Panc1 (cell line): ENCODE measurements at regions not wholly inside any gene's neighbourhood (a gene's known extent, or its start where the extent isn't known, plus 50 kb on each side); places are given as distances from the start of the nearest gene placed in this dataset.

Experiments used
- ATAC-seq: fragments of 200-7000 bp; cut with Tn5 transposase; 2 replicates; pipeline ENCODE4 v1.9.1; 2020; ENCODE audit warnings: mild to moderate bottlenecking, moderate library complexity
- BruUV-seq: library from RNA; stranded (reverse); fragments of 400-500 nt; replicated peaks from 2 replicates; lab custom pipeline; 2021; lab: Mats Ljungman, UMichigan
- CTCF ChIA-PET: fragments of 300-600 bp; sonication (Branson Sonifier 250); formaldehyde crosslinking; loops from one replicate; lab custom pipeline; 2022; ENCODE audit warnings: antibody characterized with exemption; lab: Charles Lee
- POLR2A ChIA-PET: fragments of 300-600 bp; sonication (Branson Sonifier 250); formaldehyde crosslinking; loops from one replicate; lab custom pipeline; 2022; ENCODE audit warnings: antibody characterized with exemption; lab: Charles Lee
- DNase-seq: peaks from one replicate; pipeline ENCODE4 v3.0.0-alpha.2; 2010; ENCODE audit warnings: low read depth, low spot score
- H3K27ac ChIP-seq: 2 replicates; pipeline ENCODE4 v1.5.1; 2011; ENCODE audit warnings: mild to moderate bottlenecking, low read length, inconsistent platforms
- H3K27me3 ChIP-seq: fragments of 200-500 bp; sonication (Bioruptor generic); 2 replicates; pipeline ENCODE4 v1.6.0; 2014; ENCODE audit warnings: low read length, inconsistent platforms; ENCODE audit not compliant: control insufficient read depth, insufficient read depth
- H3K36me3 ChIP-seq: fragments of 200-500 bp; sonication (Bioruptor generic); 2 replicates; pipeline ENCODE4 v1.5.1; 2014; ENCODE audit warnings: inconsistent platforms, mild to moderate bottlenecking, low read length, moderate library complexity; ENCODE audit not compliant: control insufficient read depth, insufficient read depth
- H3K4me1 ChIP-seq: 2 replicates; pipeline ENCODE4 v1.5.1; 2011; ENCODE audit warnings: inconsistent platforms, mild to moderate bottlenecking, low read length, moderate library complexity; ENCODE audit not compliant: control insufficient read depth, insufficient read depth
- H3K4me3 ChIP-seq, 2 experiments: 2 replicates each; pipeline ENCODE4 v1.5.1; 2011 to 2012; ENCODE audit warnings: low read depth in 2 of 2, low read length in 2 of 2, mild to moderate bottlenecking in 2 of 2, inconsistent platforms in 1 of 2, moderate library complexity in 1 of 2
- H3K9me3 ChIP-seq: fragments of 200-500 bp; sonication (Bioruptor generic); 2 replicates; pipeline ENCODE4 v1.5.1; 2014; ENCODE audit warnings: low read depth, mild to moderate bottlenecking, inconsistent platforms, low read length, moderate library complexity; ENCODE audit not compliant: control insufficient read depth, insufficient read depth
- CTCF ChIP-seq: fragments of 450-650 bp; IDR thresholded peaks from 2 replicates; pipeline ENCODE4 v1.5.1; 2017; ENCODE audit warnings: mild to moderate bottlenecking
- POLR2AphosphoS5 ChIP-seq: IDR thresholded peaks from 2 replicates; pipeline ENCODE4 v1.6.1; 2012; ENCODE audit warnings: mild to moderate bottlenecking, low read depth, low read length, moderate library complexity
- SIN3A ChIP-seq: IDR thresholded peaks from 2 replicates; pipeline ENCODE4 v1.6.1; 2012; ENCODE audit warnings: low read depth, mild to moderate bottlenecking, low read length, moderate library complexity, borderline replicate concordance; ENCODE audit not compliant: insufficient read depth
- TCF7L2 ChIP-seq: IDR thresholded peaks from 2 replicates; pipeline ENCODE4 v1.6.1; 2011; ENCODE audit warnings: mild to moderate bottlenecking, low read depth, low read length, inconsistent platforms
- in situ Hi-C: cut with HindIII; loops from 2 replicates; pipeline ENCODE4 v1.10.0; 2016; ENCODE audit warnings: low sequenced_read_pairs, low pct_unique_long_range_greater_than_20kb
- intact Hi-C: fragments of 100-400 bp; cut with micrococcal nuclease; formaldehyde crosslinking; loops from one replicate; pipeline ENCODE4 v1.10.0; 2022; ENCODE audit not compliant: unreplicated experiment
- TF ChIP-seq, protein P1 (sequence below), 2 experiments: IDR thresholded peaks; 2 replicates each; pipeline ENCODE4 v1.6.1; 2011 to 2012; ENCODE audit warnings: low read depth in 2 of 2, control low read depth in 1 of 2, low read length in 1 of 2, mild to moderate bottlenecking in 1 of 2, moderate library complexity in 1 of 2; ENCODE audit not compliant: insufficient read depth in 1 of 2

DNA sequence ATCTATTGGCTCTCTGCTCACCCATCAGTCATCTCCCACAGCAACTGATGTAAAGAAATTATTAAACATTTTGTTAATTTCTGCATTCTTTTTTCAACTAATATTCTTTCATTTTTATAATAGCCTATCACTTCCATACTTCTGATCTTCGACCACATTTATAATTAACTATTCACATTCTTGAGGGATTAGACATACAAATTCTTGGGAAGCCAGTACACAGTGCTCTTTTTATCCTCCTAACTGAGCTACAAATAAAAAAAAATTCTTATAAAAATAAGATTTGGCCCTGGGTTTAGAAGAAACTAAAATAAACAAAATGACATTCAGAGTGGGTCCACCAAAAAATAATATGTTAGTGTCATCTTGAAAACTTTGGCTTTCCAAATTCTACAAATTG is 103.7 kb upstream of the ITGA1 start:
- intact Hi-C loops = no loop called here
- Histone ChIP-seq H3K27ac (no peak overlapping the region), H3K27me3 (no peaks in the 10 kb centered on the region), H3K36me3 (no peaks in the 10 kb centered on the region), H3K4me3 (no peak overlapping the region), H3K4me1 (no peaks in the 10 kb centered on the region), H3K9me3 (no peaks in the 10 kb centered on the region)
- ATAC-seq (no peak), DNase-seq (no peak)
- CTCF ChIA-PET = no interaction called here
- in situ Hi-C loops = no loop called here
- TF ChIP-seq TCF7L2 (no peak), POLR2AphosphoS5 (no peak), CTCF (no peak), SIN3A (no peak)
- TF ChIP-seq, protein P1, sequence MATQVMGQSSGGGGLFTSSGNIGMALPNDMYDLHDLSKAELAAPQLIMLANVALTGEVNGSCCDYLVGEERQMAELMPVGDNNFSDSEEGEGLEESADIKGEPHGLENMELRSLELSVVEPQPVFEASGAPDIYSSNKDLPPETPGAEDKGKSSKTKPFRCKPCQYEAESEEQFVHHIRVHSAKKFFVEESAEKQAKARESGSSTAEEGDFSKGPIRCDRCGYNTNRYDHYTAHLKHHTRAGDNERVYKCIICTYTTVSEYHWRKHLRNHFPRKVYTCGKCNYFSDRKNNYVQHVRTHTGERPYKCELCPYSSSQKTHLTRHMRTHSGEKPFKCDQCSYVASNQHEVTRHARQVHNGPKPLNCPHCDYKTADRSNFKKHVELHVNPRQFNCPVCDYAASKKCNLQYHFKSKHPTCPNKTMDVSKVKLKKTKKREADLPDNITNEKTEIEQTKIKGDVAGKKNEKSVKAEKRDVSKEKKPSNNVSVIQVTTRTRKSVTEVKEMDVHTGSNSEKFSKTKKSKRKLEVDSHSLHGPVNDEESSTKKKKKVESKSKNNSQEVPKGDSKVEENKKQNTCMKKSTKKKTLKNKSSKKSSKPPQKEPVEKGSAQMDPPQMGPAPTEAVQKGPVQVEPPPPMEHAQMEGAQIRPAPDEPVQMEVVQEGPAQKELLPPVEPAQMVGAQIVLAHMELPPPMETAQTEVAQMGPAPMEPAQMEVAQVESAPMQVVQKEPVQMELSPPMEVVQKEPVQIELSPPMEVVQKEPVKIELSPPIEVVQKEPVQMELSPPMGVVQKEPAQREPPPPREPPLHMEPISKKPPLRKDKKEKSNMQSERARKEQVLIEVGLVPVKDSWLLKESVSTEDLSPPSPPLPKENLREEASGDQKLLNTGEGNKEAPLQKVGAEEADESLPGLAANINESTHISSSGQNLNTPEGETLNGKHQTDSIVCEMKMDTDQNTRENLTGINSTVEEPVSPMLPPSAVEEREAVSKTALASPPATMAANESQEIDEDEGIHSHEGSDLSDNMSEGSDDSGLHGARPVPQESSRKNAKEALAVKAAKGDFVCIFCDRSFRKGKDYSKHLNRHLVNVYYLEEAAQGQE (IDR thresholded peaks at IDR 0.05; ENCODE audit: insufficient read depth in 1 of 2, low read depth in 2 of 2, low read length in 1 of 2) = no peak
- POLR2A ChIA-PET = no interaction called here
- BruUV-seq = no TSS peak

DNA sequence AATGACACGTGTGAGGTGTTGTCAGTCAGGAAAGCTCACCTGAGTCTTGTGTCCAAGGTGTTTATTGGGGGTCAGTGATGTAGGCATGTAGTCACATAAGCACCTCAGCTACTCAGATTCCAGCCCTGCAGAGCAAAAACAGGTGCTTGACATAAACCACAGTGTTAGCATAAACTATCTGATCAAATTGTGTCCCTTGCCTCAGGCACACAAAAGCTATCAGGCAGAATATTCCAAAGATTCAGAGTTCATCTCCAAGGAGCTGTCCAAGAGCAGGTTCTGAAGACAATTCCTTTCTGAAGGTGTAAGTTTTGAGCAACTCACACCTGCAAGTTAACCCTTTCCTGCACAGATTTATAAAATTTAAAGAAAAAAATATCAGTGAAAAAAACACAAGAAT is 102.2 kb upstream of the ITGA1 start:
- CTCF ChIA-PET = no interaction called here
- POLR2A ChIA-PET = no interaction called here
- in situ Hi-C loops = no loop called here
- no TSS peak for BruUV-seq
- Histone ChIP-seq H3K9me3 (no peaks in the 10 kb centered on the region), H3K27me3 (no peaks in the 10 kb centered on the region), H3K27ac (no peak overlapping the region), H3K4me1 (no peaks in the 10 kb centered on the region), H3K36me3 (no peaks in the 10 kb centered on the region), H3K4me3 (no peak overlapping the region)
- no peak for ATAC-seq
- no peak for DNase-seq
- intact Hi-C loops = no loop called here
- TF ChIP-seq, protein P1 (IDR thresholded peaks at IDR 0.05; ENCODE audit: insufficient read depth in 1 of 2, low read depth in 2 of 2, low read length in 1 of 2) = peak in 1 of 2 experiments; percentile 38; a peak in 1 of 4 replicates
- no peak for TF ChIP-seq POLR2AphosphoS5
